ENCODE measurements at regions not wholly inside any gene's neighbourhood (a gene's known extent, or its start where the extent isn't known, plus 50 kb on each side); places are given as distances from the start of the nearest gene placed in this dataset.

DNA sequence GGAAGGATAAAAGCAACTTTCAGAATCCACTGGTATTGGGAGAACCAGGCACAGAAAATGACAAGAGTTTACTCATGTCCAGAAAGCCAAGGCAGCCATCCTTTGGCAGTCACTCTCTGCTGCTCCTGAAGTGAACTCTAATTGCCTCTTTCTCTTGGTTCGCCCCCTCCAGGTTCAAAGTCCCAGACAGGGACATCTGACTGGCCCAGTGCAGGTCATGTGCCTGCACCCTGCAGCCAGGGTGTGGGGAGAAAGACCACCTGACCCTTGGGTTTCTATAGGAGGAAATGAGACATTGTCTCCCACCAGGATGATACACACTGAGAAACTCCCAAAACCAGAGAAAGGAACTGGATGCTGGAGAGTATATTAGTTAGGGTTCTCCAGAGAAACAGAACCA, 103.9 kb upstream of the SYT6 start:
- TF ChIP-seq POLR2A (IDR thresholded peaks at IDR 0.05): no peak
- TF ChIP-seq, protein P1, sequence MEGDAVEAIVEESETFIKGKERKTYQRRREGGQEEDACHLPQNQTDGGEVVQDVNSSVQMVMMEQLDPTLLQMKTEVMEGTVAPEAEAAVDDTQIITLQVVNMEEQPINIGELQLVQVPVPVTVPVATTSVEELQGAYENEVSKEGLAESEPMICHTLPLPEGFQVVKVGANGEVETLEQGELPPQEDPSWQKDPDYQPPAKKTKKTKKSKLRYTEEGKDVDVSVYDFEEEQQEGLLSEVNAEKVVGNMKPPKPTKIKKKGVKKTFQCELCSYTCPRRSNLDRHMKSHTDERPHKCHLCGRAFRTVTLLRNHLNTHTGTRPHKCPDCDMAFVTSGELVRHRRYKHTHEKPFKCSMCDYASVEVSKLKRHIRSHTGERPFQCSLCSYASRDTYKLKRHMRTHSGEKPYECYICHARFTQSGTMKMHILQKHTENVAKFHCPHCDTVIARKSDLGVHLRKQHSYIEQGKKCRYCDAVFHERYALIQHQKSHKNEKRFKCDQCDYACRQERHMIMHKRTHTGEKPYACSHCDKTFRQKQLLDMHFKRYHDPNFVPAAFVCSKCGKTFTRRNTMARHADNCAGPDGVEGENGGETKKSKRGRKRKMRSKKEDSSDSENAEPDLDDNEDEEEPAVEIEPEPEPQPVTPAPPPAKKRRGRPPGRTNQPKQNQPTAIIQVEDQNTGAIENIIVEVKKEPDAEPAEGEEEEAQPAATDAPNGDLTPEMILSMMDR (IDR thresholded peaks at IDR 0.05): no peak
- no peak for DNase-seq
- Histone ChIP-seq H3K9me3 (no peaks in the 10 kb centered on the region), H3K27me3 (no peaks in the 10 kb centered on the region), H3K4me1 (no peaks in the 10 kb centered on the region), H3K36me3 (ENCODE audit: low read depth, missing control alignments) (no peaks in the 10 kb centered on the region), H3K27ac (no peak overlapping the region), H3K4me3 (no peak overlapping the region)
- intact Hi-C loops (cut with DNase I; ENCODE audit: low total_unique reads): no loop called here
- WGBS, 2 donors: 100% methylated on average over 1 of the region's 1 CpG

DNA sequence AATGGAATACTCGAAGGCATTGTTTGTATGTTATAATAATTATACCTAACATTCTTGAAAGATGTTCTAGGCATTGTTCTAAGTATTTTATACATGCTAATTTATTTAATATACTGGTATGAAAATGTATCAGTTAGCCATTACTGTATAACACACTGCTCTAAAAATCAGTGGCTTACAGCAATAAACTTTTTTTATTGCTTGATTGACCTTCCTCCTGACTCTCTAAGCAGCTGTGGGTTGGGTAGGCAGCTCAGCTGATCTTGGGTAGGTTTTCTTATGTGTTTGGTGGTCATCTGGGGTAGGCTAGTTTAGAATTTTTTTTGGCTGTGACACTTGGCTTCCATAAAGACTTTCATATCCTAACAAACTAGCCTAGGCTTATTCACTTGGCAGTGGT, 100.2 kb upstream of the SYT6 start:
- Histone ChIP-seq H3K27ac (no peak overlapping the region), H3K36me3 (ENCODE audit: low read depth, missing control alignments) (no peaks in the 10 kb centered on the region), H3K9me3 (no peaks in the 10 kb centered on the region), H3K27me3 (no peaks in the 10 kb centered on the region), H3K4me1 (no peaks in the 10 kb centered on the region), H3K4me3 (no peak overlapping the region)
- DNase-seq: no peak
- intact Hi-C loops (cut with DNase I; ENCODE audit: low total_unique reads): no loop called here
- WGBS, 2 donors: 96 to 98% methylated on average over 1 of the region's 1 CpG
- TF ChIP-seq POLR2A (IDR thresholded peaks at IDR 0.05): no peak
- TF ChIP-seq, protein P1 (IDR thresholded peaks at IDR 0.05): no peak

DNA sequence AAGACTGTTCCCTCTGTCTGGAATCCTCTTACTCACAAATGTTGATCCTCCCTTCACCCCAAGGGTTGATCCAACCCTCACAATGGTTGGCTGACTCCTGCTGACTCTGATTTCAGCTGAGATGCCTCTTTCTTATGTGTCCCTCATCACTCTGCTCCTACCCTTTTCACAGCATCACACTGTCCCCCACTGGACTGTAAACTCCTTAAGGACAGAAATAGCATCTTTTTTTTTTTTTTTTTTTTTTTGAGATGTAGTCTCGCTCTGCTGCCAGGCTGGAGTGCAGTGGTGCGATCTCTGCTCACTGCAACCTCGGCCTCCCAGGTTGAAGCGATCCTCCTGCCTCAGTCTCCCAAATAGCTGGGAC, 97.9 kb upstream of the SYT6 start:
- no peaks in the 10 kb centered on the region for H3K27me3 ChIP-seq
- DNase-seq: no peak
- no peaks in the 10 kb centered on the region for H3K36me3 ChIP-seq (ENCODE audit: low read depth, missing control alignments)
- H3K9me3 ChIP-seq: no peaks in the 10 kb centered on the region
- no peaks in the 10 kb centered on the region for H3K4me1 ChIP-seq
- H3K27ac ChIP-seq: no peak overlapping the region
- no peak for TF ChIP-seq POLR2A (IDR thresholded peaks at IDR 0.05)
- TF ChIP-seq, protein P1 (IDR thresholded peaks at IDR 0.05): no peak
- H3K4me3 ChIP-seq: no peak overlapping the region
- 96% methylated on average over 4 of the region's 4 CpGs for WGBS, 2 donors
- intact Hi-C loops (cut with DNase I; ENCODE audit: low total_unique reads): no loop called here

DNA sequence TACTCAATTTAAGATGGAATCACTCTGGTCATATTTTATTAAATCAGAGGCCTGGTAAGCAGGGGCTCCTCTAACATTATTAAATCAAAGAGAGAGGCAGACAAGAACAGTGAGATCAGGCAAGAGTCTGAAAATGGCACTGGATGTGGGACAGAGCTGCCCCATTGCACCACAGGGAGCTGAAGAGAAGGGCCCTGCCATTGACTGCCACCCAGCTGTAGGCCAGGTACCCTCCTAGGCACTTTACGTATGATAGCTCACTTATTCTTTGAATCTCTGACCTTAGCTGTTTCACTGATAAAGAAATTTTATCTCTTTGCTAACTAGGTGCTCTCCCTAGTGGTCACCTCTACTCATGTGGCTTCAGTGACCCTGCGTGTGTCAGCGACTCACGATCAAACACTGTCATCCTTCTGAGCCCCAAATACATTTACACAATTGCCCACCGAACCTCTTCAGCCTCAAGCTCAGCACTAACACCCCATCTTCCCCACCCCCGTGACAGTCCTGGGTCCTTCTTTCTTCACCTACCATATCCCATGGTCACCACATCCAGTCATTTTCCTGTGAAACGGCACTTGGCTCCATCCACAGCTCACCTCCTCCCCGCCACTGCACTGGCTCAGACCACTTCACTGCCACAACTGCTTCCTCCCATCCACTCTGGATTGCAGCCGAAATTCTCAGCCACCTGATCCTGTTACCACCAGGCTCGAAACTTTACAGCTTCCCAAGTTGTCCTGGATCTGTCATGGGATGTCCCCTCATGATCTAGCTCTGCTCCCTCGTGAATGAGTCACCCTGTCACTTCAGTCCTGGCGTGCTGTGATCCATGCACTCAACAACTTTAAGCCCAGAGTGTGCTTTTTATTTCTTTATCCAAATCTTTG, 97.3 kb upstream of the SYT6 start:
- intact Hi-C loops (cut with DNase I; ENCODE audit: low total_unique reads): no loop called here
- TF ChIP-seq, protein P1 (IDR thresholded peaks at IDR 0.05): no peak
- TF ChIP-seq POLR2A (IDR thresholded peaks at IDR 0.05): no peak
- no peaks in the 10 kb centered on the region for H3K9me3 ChIP-seq
- H3K36me3 ChIP-seq (ENCODE audit: low read depth, missing control alignments): no peaks in the 10 kb centered on the region
- H3K27me3 ChIP-seq: no peaks in the 10 kb centered on the region
- H3K4me3 ChIP-seq: no peak overlapping the region
- WGBS, 2 donors: 88 to 92% methylated on average over 12 of the region's 12 CpGs
- H3K4me1 ChIP-seq: no peaks in the 10 kb centered on the region
- H3K27ac ChIP-seq: no peak overlapping the region
- no peak for DNase-seq

DNA sequence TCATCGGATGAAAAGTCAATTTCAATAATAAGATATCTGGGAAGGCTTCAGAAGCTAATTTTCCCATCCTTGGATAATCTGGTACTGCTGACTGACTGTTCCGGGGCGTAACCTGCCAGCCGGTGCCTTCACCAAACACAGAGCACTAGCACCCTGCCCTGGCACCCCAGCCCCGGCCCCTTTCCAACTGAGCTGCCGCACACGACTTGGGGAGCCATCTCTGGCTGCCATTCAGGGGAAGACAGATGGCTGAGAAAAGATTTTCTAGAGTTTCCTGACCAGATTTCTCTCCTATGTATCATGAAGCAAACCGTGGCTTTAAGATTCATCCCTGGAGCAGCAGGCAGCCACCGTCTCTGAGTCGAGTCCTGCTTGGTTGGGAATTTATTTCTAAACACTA, 96.0 kb upstream of the SYT6 start:
- Histone ChIP-seq H3K36me3 (ENCODE audit: low read depth, missing control alignments) (no peaks in the 10 kb centered on the region), H3K27ac (no peak overlapping the region), H3K9me3 (no peaks in the 10 kb centered on the region), H3K4me1 (no peaks in the 10 kb centered on the region), H3K27me3 (no peaks in the 10 kb centered on the region), H3K4me3 (no peak overlapping the region)
- WGBS, 2 donors: 55 to 69% methylated on average over 10 of the region's 10 CpGs
- no peak for DNase-seq
- intact Hi-C loops (cut with DNase I; ENCODE audit: low total_unique reads): no loop called here
- TF ChIP-seq POLR2A (IDR thresholded peaks at IDR 0.05): no peak
- TF ChIP-seq, protein P1 (IDR thresholded peaks at IDR 0.05): no peak

Data from testis (tissue), 2 donors.